Activated CD8-positive, alpha-beta memory T cell treated with anti-CD3 and anti-CD28 coated beads for 24 hours (primary cell): ENCODE measurements at regions not wholly inside any gene's neighbourhood (a gene's known extent, or its start where the extent isn't known, plus 50 kb on each side); places are given as distances from the start of the nearest gene placed in this dataset.
"Not testable (repeated sequence)": the region's sequence is repeated elsewhere in the genome, so short reads cannot be mapped to it uniquely, and the experiment has no call there.

Experiments
- DNase-seq: peaks from one replicate; pipeline ENCODE4 v3.0.0-alpha.2; 2020

DNA sequence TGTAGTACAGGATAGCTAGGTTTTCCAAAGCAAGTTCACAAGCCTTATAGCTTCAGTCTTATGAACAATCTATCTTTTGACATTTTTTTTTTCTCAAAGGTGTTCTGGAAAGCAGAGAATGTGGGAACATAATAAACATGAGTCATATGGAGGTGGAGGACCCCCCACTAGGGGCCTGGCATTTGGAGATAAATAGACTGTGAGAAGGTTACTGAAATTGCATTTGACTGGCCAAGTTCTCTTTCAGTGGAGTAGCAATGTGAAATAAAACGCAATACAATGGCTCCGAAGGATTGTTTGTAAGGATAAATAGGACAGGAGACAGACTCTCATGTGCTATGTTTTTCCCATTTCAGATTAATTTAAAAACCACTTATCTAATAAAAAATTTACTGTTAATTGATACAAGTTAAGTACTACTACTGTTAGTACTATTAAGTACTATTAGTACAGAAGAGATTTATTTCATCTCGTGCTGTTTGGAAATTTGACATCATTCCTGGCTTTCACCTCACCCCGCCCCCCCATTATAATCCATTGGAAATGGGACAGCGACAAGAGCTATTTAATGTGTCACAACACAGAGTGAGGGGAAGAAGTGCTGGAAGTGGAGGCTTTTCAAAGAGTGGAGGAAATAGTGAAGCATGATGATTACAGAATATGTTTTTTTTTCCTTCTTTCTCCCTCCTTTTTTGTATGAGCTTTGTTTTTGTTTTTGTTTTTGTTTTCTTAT, 122.6 kb upstream of the ID4 start:
- DNase-seq = no peak

DNA sequence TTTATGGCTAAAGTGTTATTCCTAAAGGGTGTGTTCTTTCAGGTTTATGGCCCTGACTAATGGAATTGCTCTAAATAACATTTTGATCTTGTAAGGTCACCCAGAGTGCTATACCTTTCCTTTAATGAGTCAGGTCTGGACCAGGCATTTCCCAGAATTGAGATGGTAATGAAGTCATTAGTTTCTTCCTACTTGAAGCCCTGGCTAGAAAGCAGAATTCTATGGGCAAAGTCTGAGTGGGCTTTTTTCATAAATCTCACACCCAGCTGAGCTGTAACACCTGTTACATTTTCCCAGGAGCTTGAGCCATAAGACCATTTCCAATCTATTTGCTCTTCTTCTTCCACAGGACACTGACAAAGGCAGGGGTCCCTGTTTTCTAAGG, 122.0 kb upstream of the ID4 start:
- DNase-seq = no peak

DNA sequence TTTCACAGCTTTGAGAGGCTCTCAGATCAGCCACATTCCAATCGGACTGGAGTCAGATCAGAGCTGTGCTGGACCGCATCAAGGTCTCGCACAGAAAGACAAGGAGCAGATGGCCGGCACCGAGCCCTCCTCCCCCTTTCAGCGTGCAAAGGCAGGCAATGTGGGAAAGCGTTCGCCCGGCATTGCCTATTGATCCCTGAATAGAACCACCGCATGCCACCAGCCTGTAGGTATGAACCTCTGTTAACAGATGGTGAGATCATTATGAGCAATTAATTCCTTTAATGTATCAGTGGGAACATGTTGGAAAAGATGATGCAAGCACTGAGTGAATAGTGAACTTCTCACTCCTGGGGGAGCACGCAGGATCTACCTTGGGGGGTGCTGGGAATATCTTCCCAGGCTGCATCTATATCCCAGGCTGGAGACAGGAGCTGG, 117.5 kb upstream of the ID4 start:
- DNase-seq = no peak

DNA sequence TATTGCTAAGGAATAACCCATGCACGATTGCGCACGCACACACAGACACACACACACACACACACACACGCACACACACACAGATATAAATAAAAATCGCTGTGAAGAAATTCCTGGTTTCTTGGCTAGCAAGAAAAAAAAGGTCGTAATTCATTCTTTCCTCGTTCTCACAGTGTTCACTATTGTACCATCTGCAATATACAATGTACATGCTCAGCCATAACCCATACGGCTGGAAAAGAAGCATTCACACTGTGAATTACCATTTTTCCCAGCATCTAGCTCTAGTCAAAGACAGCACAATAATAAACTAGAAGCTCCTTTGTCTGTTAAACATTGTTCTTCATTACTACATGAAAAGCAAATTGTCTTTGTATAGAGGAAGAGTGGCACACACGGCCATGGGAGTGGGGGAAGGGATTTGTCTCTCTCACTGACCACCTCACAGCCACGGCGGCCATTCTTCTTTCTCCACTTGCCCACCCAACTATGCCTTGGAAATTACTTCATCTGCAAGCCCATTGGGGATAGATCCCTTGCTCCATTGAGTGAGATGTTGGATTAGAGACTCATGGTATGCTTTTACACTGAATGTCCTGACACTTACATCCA, 115.3 kb upstream of the ID4 start:
- DNase-seq = no peak

DNA sequence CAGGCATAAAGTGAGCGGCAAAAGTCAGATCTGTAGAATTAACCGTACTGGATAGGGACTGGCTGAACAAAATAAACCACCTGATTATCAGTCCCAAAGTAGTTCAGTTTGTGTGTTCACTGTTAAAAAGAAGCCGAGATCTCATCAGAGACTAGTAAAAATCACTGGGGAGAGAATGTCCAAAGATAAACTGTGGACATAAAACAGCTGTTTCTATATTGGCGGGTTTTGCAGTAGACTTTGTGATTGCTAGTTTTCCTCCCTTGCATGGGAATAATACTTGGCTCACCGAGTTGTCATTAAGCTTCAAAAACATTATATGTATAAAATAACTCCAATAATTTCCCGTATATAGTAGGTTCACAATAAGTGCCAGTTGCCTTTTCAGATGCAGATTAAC, 114.2 kb upstream of the ID4 start:
- no peak for DNase-seq

DNA sequence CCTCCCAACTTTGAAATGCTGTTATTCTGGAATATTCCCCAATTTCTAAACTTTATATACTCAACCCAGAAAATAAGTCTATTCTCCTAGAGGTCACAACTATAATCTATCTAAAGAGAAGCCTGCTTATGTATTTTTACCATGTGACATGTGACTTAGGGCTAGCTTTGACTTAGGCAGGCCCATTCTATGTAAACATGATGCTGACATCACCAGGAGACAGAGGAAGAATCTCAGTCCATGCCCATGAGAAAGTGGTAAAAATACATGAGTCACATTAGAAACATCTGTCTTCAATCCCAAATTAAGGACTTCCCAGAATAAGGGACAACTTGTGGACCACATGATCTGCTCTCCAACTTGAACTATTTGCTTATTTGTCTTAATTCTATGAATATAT, 113.6 kb upstream of the ID4 start:
- DNase-seq = no peak

DNA sequence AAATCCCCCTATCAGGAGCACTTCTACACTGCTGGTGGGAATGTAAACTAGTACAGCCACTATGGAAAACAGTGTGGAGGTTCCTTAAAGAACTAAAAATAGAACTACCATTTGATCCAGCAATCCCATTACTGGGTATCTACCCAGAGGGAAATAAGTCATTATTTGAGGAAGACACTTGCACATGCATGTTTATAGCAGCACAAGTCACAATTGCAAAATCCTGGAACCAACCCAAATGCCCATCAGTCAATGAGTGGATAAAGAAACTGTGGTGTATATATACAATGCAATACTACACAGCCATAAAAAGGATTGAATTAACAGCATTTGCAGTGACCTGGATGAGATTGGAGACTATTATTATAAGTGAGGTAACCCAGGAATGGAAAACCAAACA, 111.7 kb upstream of the ID4 start:
- not testable (repeated sequence) for DNase-seq

DNA sequence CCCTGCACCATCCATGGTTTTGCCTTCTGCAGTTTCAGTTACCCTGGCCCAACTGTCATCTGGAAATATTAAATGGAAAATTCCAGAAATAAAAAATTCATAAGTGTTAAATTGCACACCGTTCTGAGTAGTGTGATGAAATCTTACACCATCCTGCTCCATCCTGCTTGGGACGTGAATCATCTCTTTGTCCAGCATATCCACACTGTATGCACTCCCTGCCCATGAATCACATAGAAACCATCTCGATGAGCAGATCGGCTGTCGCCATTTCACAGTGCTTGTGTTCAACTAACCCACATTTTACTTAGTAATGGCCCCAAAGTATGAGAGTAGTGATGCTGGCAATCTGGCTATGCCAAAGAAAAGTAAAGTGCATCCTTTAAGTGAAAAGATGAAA, 105.9 kb upstream of the ID4 start:
- DNase-seq = no peak

DNA sequence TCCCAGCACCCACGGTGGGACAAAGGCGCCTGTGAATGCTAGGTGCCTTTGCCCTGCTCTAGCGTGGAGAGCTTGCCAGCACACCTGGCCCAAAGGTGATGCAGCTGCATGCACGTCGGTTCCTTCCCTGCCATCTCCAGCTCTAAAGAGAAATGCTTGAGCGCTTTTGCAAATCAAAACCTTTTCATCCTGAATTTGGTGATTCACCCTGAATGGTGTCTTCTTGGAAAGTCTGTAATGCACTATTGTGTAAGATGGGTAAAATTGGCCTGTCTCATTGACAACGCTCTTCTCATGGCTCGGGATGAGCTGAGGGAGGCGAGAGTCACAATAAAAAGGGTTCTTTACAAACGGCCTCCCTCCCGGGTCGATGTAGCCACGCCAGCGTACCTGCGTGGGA, 103.1 kb upstream of the ID4 start:
- DNase-seq = no peak

DNA sequence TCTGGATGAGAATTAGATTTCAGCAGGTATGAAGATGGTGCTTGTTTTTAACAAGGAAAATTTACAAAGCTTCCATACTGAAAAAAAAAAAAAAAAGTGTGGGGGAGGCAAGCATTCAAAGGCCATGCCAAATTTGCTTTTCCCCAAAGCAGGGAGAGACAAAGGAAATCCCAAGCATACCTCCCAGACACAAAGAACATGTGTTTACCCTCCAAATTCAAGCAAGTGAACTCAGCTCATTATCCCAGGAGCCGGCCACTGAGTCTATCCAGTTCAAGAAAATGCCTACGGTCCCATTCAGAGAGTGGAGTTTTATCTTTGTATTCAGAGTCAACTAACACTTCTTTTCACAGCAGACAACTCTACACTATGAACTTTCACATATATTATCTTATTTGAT, 102.7 kb upstream of the ID4 start:
- DNase-seq = no peak

DNA sequence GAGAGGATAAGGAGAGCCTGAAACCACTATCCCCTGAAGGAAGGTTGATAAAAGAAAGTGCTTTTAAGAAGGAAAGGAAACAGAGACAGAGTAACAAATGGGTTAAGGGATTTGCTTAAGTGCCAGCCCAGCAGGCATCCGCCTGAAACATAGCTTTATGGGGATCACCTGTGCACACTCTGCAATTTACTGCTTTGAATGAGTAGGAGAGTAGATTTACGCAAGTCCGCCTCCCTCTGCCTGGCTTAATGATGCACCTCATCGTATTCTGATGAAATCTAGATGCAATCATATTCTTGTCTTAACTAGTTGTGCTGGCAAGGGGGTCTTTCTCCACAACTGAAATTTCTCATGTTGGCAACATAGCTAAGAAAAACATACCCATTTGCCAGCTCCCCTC, 101.1 kb upstream of the ID4 start:
- no peak for DNase-seq

DNA sequence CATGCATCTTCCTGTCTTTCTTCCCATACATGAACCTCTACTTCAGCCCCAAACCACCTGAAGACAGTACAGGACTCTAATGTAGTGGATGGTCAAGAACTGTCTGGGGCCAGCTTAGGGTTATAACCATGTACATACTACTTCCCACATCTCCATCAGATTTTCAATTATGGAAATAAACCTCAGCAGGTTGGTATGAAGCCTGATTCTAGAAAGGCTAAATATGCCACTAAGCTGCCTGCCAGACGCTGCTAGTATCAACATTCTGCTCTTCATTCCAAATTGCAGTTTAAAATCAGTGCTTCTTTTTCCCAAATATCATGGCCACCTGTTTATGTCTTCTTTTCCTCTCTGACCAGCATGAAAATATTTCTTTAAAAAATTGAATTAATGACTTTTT, 99.2 kb upstream of the ID4 start:
- no peak for DNase-seq

DNA sequence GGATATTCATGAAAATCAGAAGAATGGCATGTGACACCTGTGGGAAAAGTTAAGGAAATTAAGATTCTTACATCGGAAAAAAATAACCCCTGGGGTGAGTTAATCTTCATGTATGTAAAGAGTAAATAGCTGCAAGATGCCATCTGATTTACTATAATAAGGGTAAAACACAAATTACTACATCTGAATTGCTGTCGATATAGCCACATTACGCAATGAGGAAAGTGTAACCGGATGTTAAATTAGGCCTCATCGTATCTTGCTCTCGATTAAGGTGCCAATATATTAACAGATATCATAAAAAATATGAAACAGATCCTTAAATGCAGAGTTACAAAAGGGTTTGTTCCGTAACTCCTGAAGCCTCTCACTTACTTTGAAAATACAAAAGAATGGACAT, 87.4 kb upstream of the ID4 start:
- DNase-seq = no peak

DNA sequence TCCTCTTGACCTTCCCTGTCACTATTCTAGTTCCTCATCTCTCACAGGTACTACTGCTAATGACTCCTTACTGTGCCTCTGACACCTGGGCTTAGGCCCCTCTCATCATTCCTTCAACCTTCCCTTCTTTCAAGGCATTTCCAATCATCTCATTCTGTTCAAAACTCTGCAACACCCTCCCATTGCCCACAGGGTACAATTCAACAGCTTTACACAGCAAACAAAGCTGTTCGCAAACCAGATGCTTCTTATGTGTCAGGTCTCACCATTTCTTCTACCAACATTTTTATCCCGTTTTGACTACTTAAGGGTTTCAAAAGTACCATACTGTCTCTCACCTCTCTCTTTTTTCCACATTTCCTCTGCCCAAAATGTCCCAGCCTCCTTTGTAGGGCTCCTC, 84.4 kb upstream of the ID4 start:
- no peak for DNase-seq

DNA sequence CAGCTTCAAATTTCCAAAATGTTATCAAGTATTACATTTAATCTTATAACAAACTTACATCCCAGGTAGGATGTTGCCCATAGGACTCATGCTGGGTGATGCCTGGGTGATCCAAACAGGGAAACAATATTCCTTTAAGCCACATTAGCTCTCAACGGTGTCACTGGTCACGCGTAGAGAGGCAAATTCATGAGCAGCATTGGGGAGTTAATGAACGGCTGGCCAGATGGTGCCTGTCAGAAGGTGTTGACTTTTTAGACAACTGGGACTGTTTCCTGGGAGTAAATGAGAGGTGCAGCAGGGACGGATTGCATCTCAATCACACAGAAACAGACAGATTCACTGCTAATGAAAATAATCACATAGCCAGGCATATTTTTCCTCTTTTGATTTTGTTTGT, 83.3 kb upstream of the ID4 start:
- DNase-seq = no peak

DNA sequence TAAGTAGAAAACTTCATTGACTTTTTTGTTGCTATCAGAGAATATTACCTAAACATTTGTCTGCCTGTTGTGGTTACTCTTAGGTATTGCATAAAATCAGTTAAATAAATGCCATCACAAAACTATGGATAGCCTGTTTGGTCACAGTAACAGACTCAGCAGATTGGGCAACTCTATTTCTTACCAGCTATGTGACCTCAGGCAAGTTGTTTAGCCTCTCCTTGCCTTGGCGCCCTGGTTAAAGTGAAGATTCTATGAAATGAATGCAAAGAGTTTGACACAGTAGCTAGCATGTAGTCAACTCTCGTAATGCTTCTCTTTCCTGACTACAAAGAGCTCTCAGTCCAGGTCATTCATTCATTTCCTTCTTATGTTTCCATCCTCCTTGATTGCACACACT, 82.5 kb upstream of the ID4 start:
- DNase-seq = no peak

DNA sequence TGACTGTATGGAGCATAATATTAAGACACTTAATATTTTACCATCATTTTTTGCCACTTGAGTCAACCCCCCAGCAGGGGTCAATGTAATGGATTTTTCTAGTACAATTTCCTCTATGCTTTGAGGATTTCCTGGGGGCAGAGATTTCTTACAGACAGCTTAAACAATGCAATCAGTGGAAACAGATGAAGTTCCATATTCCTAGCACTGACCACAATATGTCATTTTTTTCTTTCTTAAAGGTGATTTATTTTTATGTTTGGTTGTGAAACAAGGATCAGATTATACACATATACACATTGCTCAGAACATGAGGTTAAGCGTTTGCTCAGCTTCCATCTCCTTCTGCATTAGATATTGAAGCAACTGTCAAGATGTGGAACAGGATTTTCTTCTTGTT, 82.0 kb upstream of the ID4 start:
- DNase-seq = no peak

DNA sequence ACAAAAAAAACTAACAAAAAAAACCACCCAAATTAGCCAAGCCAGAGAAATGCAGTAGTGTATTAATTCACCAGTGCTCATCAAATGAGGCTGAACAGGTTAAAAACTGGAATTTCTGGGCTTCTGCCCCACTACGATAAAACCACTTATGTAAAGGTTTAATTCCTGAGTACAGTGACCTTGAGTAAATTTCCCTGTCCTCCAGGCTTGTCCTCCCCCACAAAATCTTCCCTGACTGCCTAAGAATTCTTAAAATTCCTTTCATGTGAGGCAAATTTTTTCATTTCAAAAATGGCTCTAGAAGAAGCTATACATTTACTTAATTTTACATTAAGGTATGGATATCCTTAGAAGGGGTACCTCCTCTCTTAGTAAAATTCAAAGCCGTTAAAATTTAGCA, 80.1 kb upstream of the ID4 start:
- DNase-seq = no peak

DNA sequence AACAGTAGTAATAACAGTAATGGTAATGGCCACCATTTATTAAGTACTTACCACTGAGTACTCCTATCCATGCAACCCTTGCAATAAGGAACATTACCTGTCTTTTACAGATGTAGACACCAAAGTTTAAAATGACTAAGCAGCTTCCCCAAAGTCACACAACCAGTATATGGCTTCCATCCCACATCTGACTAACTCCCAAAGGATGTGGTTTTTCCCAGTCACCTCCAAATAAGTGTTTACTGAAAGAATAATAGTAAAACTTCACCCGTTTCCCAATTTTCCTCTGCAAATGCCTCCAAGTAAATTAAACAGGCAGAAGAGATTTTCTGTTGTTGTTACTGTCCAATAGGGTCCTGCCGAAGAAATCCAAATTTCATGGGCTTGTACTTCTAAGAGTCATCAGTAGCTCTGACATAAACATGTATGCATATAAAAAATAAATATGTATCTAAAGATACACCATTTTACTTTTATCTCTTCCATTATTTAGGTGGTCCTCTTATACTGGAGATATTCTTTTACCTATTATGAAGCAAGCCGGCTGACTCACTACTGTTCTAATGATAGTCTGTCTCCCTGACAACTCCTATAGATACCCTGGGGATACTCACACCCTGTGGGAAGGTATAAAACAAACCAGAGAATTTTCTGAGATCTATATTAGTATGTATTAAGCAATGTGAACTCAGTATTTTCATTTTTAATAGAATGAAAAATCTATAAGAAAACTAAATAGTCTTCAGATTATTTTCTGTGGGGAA, 77.9 kb upstream of the ID4 start:
- DNase-seq = no peak

DNA sequence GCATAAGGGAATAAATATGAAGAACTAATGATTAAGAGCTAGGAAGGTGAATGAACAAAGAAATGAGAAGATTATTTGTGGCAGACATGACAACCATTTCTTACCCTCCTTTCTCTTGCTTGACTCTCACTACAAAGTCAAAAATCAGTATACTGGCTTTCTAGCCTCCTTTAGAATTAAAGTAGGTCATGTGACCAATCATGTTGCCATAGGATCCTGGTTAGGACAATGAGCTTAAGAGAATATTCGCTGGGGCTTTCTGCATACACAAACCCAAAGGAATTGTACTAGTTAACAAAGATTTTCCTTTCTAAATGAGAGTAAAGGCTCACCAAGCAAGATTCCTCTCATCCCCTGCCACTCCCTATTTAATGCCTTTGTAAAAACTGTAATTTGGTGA, 76.0 kb upstream of the ID4 start:
- no peak for DNase-seq

DNA sequence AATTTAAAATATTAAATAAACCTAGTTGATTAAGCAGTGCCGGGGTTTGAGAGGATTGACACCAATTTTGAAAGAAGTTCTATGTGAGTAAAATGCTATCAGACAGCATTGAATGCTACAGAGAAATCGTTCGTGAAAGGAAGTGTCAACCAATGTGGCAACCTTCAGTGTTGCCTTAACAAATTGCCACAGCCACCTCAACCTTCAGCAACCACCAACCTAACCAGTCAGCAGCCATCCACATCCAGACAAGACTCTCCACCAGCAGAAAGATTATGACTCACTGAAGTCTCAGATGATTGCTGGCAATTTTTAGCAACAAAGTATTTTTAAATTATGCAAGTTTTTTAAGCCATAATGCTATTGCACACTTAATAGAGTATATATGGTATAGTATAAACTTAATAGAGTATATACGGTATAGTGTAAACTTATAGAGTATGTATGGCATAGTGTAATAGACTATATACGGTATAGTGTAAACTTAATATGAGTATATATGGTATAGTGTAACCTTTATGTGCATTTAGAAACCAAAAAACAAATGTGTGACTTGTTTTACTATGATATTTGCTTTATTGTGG, 65.3 kb upstream of the ID4 start:
- DNase-seq = no peak

DNA sequence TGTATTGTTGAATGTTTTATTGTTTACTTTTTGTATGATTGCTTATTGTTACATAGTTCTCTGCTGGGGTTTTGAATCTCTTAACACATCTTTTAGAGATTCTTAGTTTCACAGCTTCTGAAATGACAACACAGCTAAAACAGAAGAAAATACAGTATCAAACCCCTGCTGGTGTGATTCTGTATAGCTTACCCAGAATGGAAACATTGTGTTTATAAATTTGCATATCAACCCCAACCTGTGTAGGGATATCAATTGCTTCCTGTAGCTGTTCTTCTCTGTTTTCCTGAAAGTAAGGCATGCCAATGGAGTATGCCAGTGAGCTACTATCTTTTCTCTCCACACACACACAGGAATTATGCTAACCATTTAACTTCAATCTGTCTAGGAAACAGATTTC, 64.3 kb upstream of the ID4 start:
- no peak for DNase-seq

DNA sequence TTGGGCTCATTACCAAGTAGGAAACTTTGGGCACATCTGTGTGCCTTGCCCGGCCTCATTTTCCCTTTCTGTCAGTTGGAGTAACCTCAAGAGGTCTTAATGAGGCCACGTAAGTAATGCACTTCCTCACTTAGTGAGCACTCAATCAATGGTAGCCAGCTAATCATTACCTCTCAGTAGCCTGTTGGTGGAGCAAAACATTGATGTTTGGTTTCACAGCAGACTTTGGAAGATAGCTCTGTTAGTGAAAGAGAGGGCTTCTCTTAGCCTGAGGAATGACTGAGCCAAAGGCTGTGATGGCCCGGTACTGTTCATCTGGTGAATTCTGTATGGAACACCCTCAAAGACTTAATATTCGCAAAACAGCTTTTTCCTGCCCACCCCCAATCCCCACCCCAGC, 55.9 kb upstream of the ID4 start:
- DNase-seq = no peak

DNA sequence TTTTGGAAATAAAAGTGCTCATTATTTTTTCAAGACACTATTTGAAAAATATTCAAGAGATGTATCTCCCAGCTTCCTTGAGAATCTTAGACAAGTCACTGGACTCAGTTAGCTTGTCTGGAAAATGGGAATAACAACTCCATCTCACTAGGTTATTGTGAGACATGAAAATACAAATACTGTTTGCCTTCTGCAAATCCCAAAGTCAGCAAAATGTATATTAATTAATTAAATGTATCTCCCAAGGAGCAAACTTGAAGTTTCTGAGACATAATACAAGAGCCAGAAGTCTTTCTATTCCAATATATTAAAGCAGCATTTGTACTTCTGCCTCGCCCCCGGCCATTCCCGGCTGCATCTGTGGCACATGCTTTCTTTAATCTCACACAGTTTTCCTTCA, 54.6 kb upstream of the ID4 start:
- DNase-seq = no peak
